ENCODE measurements at regions not wholly inside any gene's neighbourhood (a gene's known extent, or its start where the extent isn't known, plus 50 kb on each side); places are given as distances from the start of the nearest gene placed in this dataset.
A peak's percentile ranks its signal among the peaks of the same experiment; 100 is the strongest.

DNA sequence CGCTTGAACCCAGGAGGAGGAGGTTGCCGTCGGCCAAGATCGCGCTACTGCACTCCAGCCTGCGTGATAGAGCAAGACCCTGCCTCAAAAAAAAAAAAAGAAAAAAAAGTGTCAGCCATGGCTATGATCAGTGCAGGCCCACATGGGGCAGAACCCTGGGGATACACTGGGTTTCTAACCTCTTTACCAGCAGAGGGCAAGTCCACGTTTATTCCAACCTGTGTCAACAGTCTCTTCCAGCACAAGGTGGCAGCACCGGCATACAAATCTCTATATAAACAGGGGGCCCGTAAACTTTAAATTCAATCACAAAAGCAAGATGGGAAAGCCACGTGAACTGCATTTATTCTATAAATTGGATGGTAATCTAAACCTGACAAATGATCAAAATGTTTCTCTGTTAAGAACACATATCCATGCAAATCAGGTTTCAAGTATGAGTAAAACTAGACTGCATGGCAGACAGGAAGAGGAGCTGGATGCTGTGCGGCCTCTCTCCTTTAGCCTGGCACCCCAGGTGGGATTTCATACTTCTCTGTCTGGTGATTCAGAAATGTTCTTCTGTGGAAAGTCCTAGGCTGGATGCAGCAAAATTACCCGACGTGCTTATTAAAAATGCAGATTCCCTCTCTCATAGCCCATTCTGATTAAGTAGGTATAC is 60.0 kb upstream of the STEAP1B start:
- TF ChIP-seq, protein P1, sequence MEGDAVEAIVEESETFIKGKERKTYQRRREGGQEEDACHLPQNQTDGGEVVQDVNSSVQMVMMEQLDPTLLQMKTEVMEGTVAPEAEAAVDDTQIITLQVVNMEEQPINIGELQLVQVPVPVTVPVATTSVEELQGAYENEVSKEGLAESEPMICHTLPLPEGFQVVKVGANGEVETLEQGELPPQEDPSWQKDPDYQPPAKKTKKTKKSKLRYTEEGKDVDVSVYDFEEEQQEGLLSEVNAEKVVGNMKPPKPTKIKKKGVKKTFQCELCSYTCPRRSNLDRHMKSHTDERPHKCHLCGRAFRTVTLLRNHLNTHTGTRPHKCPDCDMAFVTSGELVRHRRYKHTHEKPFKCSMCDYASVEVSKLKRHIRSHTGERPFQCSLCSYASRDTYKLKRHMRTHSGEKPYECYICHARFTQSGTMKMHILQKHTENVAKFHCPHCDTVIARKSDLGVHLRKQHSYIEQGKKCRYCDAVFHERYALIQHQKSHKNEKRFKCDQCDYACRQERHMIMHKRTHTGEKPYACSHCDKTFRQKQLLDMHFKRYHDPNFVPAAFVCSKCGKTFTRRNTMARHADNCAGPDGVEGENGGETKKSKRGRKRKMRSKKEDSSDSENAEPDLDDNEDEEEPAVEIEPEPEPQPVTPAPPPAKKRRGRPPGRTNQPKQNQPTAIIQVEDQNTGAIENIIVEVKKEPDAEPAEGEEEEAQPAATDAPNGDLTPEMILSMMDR (IDR thresholded peaks at IDR 0.05; ENCODE audit: low read depth, low read length), result peak; percentile 81
- no peak for TF ChIP-seq EZH2phosphoT487 (IDR thresholded peaks at IDR 0.05; ENCODE audit: low read depth)

Data from OCI-LY3 (cell line).